ENCODE measurements at regions not wholly inside any gene's neighbourhood (a gene's known extent, or its start where the extent isn't known, plus 50 kb on each side); places are given as distances from the start of the nearest gene placed in this dataset.

DNA sequence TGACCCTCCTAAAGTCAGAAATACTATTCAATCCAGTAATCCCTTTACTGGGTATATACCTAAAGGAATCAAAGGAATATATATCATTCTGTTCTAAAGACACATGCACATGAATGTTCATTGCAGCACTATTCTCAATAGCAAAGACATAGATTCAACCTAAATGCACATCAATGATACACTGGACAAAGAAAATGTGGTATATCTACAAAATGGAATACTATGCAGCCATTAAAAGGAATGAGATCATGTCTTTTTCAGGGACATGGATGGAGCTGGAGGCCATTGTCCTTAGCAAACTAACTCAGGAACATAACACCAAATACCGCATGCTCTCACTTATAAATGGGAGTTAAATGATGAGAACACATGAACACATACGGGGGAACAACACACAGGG is 306.0 kb upstream of the EPHA5 start:
- DNase-seq = no peak

GRCh38 chr4:65973186-65973585 is 302.9 kb upstream of the EPHA5 start:
- no peak for DNase-seq

- DNase-seq = no peak
These were observed 301.4 kb upstream of the EPHA5 start for GRCh38 chr4:65971686-65972085.

DNA sequence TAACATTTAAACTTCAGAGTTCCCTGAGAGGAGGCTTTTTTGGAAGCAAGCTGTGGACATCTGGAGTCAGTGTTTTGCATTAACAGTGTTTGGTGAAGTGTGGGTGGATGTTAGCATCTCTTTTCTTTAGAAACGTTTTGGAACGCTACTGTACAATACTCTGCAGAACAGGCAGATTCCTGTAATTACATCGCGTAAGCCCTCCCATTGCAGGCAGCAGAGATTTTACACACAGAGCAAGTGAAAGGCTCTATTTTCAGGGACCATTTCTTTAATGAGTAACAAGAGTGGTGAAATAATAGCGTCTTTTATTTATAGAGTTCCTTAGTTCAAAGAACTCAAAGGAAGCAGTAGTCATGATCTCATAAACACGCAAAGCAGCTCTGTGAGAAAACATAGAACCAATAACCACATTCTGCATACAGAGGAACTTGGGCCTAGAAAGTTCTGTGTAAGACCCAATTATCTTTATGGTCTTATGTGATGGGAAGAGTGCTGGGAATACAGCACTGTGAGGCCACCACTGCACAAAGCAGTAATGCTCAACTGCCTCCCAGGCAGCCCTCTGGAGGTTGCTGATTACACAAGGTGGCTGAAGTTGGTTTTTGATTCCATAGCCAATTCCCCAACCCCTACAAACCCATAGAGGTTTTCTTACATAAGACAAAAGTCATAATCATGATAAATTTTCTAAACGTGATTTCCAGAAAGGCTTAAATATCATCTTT is 298.7 kb upstream of the EPHA5 start:
- DNase-seq = no peak

- no peak for DNase-seq
These were observed 290.5 kb upstream of the EPHA5 start for GRCh38 chr4:65960751-65961150.

GRCh38 chr4:65954416-65954815 is 284.1 kb upstream of the EPHA5 start:
- DNase-seq = no peak

GRCh38 chr4:65951177-65951576 is 280.9 kb upstream of the EPHA5 start:
- DNase-seq = no peak

DNA sequence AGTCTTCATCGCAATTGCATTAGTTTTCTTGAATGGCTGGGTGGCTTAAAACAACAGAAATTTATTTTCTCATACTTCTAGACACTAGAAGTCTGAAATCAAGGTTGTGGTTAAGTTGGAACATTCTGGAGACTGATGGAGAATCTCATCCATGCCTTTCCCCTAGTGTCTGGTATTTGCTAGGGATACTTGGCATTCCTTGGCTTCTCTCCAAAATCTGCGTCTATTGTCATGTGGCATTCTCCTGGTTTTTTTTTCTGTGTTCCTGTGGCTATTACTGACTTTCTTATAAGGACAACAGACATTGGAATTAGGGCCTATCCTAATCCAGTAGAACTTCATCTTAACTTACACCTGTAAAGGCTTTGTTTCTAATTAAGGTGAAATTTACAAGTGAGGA is 272.8 kb upstream of the EPHA5 start:
- no peak for DNase-seq

- no peak for DNase-seq
These were observed 254.6 kb upstream of the EPHA5 start for GRCh38 chr4:65924843-65925242.

GRCh38 chr4:65923616-65924015 is 253.3 kb upstream of the EPHA5 start:
- DNase-seq = no peak

DNA sequence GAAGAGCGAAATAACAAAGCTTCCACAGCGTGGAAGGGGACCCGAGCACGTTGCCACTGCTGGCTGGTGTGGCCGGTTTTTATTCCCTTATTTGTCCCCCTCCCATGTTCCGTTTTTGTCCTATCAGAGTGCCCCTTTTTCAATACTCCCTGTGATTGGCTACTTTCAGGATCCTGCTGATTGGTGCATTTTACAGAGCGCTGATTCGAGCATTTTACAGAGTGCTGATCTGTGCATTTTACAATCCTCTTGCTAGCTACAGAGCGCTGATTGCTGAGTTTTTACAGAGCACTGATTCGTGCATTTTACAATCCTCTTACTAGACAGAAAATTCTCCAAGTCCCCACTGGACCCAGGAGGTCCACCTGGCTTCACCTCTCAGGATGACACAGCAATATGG is 250.9 kb upstream of the EPHA5 start:
- no peak for DNase-seq

DNA sequence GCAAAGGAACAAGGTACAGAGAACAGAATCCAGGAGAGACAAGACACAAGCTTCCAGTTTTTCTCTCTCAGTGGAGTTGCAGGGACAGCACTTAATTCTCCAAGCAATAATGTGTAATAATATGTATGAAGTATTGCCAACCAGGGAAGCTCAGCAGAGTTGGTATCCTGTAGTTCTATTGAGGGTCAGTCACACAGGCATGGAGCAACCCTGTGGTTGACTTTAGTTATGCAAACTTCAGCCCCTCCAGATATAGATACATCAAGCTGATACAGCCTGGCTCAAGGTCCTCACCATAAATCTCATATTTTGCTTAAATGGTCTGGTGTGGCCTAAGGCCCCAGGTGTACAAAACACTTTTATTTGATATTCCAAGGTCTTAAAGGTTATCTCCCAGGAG is 248.6 kb upstream of the EPHA5 start:
- DNase-seq = no peak

GRCh38 chr4:65918212-65918611 is 247.9 kb upstream of the EPHA5 start:
- DNase-seq = no peak

DNA sequence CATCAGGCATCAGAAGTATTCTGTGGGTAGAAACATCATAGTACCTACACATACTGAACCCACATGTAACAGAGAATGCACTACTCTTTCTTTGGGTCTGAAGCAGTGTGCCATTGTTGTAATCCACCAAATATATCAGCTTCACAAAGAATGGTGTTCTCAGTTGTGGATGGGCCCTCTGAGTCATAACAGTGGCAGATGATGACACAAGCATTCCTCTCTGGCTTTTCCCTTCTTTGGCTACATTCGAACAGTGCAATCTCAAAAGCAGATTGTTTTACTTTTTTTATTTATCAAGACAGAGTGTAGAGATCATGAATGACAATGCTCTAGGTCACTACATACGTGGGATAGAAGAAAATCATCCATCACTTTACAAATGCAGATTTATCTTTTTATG is 247.2 kb upstream of the EPHA5 start:
- no peak for DNase-seq

DNA sequence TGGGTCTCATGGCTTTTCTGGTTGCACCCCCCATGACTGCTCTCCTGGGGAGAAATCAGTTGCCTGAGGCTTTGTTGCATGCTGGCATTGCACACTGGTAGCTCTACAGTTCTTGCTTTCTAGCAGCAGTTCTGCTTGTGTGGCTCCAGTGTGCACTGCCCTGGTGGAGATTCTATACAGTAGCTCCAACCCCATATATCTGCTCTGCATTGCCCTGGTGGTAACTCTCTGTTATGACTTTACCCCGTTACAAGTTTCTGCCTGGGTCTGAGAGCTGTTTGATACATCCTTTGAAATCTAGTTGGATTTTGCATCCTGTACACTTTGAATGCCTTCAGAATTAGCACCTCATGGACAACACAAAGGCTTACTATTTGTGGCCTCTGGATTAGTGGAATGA is 241.4 kb upstream of the EPHA5 start:
- DNase-seq = no peak

DNA sequence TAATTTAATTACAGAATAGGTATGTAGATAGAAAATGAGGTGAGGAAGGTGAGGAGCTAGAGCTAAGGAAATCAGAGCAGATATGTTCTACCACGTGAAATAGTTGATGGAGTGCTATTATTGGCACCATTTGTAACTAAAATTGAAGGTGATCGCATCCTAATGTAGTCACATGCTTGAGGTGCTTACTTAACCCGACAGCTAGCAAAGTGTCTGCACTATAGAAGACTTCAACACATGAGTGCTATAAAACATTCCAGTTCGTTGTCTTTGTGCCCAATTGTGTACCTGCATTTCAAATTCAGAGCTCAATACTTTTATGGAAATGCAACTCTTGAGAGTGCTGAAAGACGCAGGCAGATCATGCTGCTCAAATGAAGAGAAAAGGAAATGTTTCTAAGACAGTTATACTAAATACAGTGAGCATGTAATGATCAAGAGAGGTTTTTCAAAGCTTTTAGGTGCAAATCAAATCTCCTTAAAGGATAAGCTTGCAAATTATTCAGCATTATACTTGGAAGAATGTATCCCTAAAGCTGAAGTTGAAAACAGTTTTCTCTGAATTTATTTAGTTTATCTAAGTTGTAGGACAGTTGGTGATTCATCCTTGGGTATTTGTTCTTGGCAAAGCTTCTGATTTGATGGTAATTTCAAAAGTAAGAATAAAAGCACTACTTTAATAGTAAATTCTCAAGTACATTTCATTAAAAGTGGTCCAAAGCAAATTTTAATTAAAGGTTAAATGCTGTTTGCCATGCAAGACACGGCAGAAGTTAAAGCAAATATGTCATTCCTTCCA is 223.9 kb upstream of the EPHA5 start:
- DNase-seq = no peak

DNA sequence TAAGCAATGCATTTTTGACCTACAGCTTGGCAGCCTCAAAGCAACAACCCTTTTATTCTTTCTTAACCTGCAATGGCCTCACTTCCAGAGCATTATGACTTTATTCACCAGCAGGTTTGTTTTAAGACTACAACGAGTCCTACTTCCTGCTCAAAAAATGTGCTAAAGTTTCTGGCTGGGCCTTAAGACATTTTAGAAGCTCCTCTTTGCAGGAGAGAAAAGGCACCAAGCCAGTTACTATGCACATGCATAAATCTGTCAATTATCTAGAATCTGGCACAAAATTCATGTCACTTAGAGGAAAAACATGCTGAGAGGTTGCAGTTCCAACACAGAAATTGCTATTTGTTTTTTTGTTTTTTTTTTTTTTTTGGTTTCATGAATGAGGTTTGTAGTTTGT is 223.0 kb upstream of the EPHA5 start:
- no peak for DNase-seq

GRCh38 chr4:65880594-65880993 is 210.3 kb upstream of the EPHA5 start:
- DNase-seq = no peak

DNA sequence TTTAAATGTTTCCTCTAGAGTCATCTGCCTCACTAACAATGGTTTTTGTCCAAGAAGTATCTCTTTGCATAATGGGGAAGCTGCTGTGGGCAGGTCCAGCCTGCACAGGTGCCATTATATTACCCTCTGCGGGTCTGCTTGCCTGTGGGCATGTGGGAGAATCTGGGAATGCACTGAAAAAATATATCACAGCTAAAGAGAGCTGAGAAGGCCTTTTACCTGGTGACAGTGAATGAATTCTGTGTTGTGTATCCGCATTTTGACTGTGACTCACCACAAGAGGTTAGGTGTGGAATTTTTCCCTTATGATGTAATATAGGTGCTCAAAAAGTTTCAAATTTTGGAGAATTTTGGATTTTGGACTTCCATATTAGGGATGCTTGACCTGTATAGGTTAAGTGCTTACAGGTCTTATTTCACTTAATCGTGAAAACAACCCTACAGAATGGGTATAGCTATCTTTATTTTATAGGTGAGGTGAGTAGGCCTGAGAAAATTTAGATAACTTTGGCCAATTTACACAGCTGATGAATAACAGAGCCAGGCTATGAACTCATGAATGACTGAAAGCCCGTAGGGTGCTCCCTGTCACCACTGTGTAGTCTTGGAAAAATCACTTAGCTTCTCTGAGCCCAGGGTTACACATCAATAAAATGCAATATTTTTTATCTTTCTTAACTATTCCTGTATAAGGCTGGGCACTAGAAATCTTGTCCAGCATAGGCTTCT is 198.0 kb upstream of the EPHA5 start:
- DNase-seq = no peak

DNA sequence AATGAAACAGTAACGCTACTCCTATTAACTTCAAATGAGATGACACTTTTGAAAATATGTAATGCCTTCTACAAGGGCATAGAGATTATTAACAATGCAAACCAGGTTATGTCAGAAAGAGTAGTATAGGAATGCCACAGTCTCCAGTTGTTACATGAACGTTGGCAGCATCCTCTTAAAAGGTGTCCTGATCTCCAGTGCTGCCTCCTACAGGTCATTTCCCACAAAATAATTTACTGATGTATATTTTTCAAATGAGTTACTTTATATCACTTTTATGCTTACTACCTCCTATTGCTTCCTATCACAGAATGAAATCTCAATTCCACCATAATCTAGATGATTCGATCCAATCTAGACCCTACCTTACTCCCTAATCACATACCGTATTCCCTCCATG is 195.2 kb upstream of the EPHA5 start:
- peak; percentile 35 to 64 for DNase-seq

DNA sequence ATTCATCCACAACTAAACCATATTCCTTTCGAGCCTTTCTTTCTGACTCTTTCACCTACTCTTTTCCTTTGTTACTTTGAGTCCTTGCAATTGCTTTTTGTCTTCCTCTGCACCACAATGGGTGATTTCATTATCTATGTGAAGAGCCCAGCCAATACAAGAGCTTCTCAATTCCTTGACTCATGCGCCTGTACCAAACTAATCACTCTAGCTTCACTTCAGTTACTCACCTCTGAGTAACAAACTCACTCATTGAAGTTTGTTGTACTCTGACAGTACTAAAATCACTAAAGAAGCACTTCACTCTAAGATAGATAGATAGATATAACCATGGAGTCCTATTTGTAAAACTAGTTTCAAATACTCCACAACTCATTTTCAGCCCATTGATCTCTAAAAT is 191.7 kb upstream of the EPHA5 start:
- DNase-seq = no peak

DNA sequence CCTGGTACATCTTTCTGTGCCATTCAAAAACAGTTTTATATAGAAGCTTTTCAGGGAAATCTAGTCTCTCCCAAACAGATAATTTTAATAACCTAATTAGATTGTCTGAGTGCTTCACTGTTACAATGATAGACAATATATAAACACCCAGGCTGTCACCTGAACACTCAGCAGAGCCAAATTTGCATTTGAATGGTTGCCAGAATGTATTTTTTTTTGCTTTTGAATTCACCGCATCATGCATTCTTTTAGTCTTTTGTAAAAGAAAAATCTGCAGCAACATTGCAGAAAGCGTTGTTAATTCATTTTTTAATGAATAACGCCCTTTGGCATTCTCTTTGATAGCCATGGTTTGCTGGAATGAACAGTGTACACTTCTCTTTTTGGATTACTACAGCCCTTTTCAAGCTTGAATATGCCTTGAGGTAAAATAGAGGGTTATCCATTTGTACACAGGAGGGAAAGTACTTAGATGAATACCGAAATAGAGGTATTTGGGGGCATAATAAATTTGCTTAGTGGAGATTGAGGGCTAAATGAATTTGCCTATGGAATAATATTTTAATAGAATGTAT is 175.0 kb upstream of the EPHA5 start:
- DNase-seq = no peak

- DNase-seq = no peak
These were observed 169.1 kb upstream of the EPHA5 start for GRCh38 chr4:65839164-65839931.
